ENCODE measurements at regions not wholly inside any gene's neighbourhood (a gene's known extent, or its start where the extent isn't known, plus 50 kb on each side); places are given as distances from the start of the nearest gene placed in this dataset.

DNA sequence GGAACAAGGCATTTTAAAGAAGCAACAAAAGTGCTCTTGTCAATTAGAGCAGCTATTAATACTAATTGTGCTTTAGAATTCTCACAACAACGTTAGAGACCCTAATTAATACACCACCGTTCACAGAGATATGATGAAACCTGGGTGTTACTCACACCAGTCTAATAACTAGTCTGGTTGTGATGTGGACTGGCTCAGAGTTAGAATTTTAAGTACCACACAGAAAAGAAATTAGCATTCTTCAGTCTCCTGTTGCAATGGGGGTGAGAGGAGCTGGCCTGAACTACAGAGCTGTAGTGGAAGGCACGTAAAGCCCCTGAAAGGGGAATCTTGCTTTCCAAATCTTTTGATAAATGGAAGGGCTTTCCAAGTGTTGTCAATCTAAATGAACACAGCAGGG lies 240.8 kb upstream of the TOX3 start:
- Histone ChIP-seq H3K9me3 (ENCODE audit: control insufficient read depth, low read length) (no peaks in the 10 kb centered on the region), H3K27me3 (ENCODE audit: control insufficient read depth in 1 of 2, insufficient read depth in 2 of 2, low read length in 1 of 2) (no peaks in the 10 kb centered on the region), H3K36me3 (ENCODE audit: control insufficient read depth in 1 of 2, insufficient read depth in 2 of 2, low read length in 1 of 2) (no peaks in the 10 kb centered on the region), H3K4me3 (ENCODE audit: low read length in 2 of 2) (no peak overlapping the region), H3K27ac (ENCODE audit: low read depth in 1 of 2, low read length in 2 of 2) (no peak overlapping the region), H3K4me1 (ENCODE audit: control insufficient read depth in 1 of 2, insufficient read depth in 2 of 2, low read length in 2 of 2) (no peaks in the 10 kb centered on the region)
- DNase-seq (no peak), ATAC-seq (ENCODE audit: low FRiP score) (no peak)
- WGBS, 2 donors = 37 to 48% methylated on average over 3 of the region's 3 CpGs
- intact Hi-C loops (cut with DNase I) = no loop called here

DNA sequence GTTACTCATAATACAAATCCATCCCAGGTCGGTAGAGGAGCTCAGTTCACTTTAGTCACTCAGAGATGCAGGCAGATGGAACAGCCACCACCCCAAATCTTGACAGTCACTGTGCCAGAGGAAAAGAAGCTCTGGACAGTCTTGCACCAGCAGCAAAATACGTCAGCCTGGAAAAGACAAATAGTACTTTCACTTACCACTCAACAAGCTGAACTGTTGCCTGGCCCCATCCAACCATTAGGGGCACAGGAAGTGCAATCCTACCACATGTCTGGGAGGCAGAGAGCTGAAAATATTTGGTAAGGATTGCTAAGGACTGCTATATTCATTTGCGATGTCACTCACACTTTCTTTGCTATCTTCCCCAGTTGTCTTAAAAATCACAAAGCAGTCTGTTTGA lies 239.1 kb upstream of the TOX3 start:
- WGBS, 2 donors = 48 to 55% methylated on average over 3 of the region's 3 CpGs
- intact Hi-C loops (cut with DNase I) = no loop called here
- ATAC-seq (ENCODE audit: low FRiP score) (no peak), DNase-seq (no peak)
- no peaks in the 10 kb centered on the region for H3K27me3 ChIP-seq (ENCODE audit: control insufficient read depth in 1 of 2, insufficient read depth in 2 of 2, low read length in 1 of 2)
- H3K4me1 ChIP-seq (ENCODE audit: control insufficient read depth in 1 of 2, insufficient read depth in 2 of 2, low read length in 2 of 2) = no peaks in the 10 kb centered on the region
- no peaks in the 10 kb centered on the region for H3K36me3 ChIP-seq (ENCODE audit: control insufficient read depth in 1 of 2, insufficient read depth in 2 of 2, low read length in 1 of 2)
- H3K27ac ChIP-seq (ENCODE audit: low read depth in 1 of 2, low read length in 2 of 2) = no peak overlapping the region
- no peak overlapping the region for H3K4me3 ChIP-seq (ENCODE audit: low read length in 2 of 2)
- no peaks in the 10 kb centered on the region for H3K9me3 ChIP-seq (ENCODE audit: control insufficient read depth, low read length)

DNA sequence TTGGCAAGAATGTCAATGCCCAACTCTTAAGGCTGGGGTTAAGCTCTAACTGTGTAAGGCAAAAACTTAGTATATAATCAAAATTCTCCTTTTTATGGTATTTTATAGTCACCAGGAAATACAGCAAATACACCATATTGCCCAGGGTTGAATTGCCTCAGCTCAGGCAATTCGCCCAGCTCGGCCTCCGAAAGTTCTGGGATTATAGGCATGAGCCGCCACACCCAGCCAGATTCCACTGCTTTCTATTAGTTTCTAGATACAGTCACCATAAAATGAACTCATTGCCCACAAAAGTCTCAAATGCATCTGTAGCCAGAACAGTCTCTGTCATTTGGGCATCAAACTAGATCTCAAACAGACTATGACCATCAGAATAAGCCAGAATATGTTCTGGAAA lies 238.7 kb upstream of the TOX3 start:
- WGBS, 2 donors = 88 to 90% methylated on average over 4 of the region's 4 CpGs
- no peaks in the 10 kb centered on the region for H3K9me3 ChIP-seq (ENCODE audit: control insufficient read depth, low read length)
- H3K27me3 ChIP-seq (ENCODE audit: control insufficient read depth in 1 of 2, insufficient read depth in 2 of 2, low read length in 1 of 2) = no peaks in the 10 kb centered on the region
- H3K4me3 ChIP-seq (ENCODE audit: low read length in 2 of 2) = no peak overlapping the region
- no peak overlapping the region for H3K27ac ChIP-seq (ENCODE audit: low read depth in 1 of 2, low read length in 2 of 2)
- DNase-seq (no peak), ATAC-seq (ENCODE audit: low FRiP score) (no peak)
- intact Hi-C loops (cut with DNase I) = no loop called here
- H3K36me3 ChIP-seq (ENCODE audit: control insufficient read depth in 1 of 2, insufficient read depth in 2 of 2, low read length in 1 of 2) = no peaks in the 10 kb centered on the region
- H3K4me1 ChIP-seq (ENCODE audit: control insufficient read depth in 1 of 2, insufficient read depth in 2 of 2, low read length in 2 of 2) = no peaks in the 10 kb centered on the region

DNA sequence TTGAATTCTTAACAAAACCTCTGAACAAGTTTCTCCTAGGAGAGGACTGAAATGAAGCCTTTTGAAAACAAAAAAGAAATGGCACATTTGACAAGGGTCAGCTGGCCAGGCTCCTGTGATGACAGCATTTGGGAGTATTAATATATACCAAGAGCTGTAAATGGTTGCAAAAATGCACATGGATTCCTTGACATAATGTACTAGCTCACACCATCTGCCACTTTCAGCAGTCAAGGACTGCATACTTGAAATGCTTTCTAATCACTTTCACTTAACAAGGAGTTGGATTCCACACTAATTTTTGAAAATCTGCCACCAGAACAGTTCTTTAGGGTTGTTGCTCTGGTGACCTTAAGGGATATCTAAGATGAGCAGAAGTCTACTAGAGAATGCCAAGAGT lies 236.7 kb upstream of the TOX3 start:
- DNase-seq = no peak
- no peak overlapping the region for H3K4me3 ChIP-seq (ENCODE audit: low read length in 2 of 2)
- intact Hi-C loops (cut with DNase I) = no loop called here
- no peaks in the 10 kb centered on the region for H3K4me1 ChIP-seq (ENCODE audit: control insufficient read depth in 1 of 2, insufficient read depth in 2 of 2, low read length in 2 of 2)
- no peaks in the 10 kb centered on the region for H3K9me3 ChIP-seq (ENCODE audit: control insufficient read depth, low read length)
- H3K36me3 ChIP-seq (ENCODE audit: control insufficient read depth in 1 of 2, insufficient read depth in 2 of 2, low read length in 1 of 2) = no peaks in the 10 kb centered on the region
- no peak for ATAC-seq (ENCODE audit: low FRiP score)
- no peaks in the 10 kb centered on the region for H3K27me3 ChIP-seq (ENCODE audit: control insufficient read depth in 1 of 2, insufficient read depth in 2 of 2, low read length in 1 of 2)
- no peak overlapping the region for H3K27ac ChIP-seq (ENCODE audit: low read depth in 1 of 2, low read length in 2 of 2)

DNA sequence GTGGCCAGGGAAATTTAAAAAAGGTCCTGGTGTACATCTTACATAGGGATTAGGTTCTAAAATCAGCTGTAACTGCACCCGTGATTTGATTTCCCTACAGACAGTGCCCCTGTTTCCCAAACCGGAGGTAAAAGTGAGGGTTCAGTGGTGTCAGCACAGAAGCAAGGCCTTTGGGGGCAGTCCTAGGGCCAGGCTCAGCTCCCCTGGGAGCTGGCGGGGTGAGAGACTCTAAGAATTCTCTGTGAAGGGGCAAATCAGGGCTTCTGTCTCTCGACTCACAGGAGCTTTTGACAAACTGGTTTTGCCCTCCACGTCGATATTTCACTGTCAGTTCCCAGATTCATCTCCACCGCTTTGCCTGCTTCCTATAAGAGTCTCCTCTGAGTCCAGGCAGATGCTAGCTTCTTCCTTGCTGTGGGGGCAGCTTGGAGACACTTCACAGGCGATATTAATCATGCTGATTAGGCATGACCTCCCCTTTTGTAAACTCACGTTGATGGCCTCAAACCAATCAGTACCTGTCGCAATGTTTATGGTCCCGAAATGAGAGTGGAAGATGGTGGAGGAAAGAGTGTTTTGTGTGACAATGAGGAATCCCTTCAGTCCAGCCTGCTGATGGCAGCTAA lies 234.2 kb upstream of the TOX3 start:
- ATAC-seq (ENCODE audit: low FRiP score) (no peak), DNase-seq (no peak)
- Histone ChIP-seq H3K27me3 (ENCODE audit: control insufficient read depth in 1 of 2, insufficient read depth in 2 of 2, low read length in 1 of 2) (no peaks in the 10 kb centered on the region), H3K36me3 (ENCODE audit: control insufficient read depth in 1 of 2, insufficient read depth in 2 of 2, low read length in 1 of 2) (no peaks in the 10 kb centered on the region), H3K9me3 (ENCODE audit: control insufficient read depth, low read length) (no peaks in the 10 kb centered on the region), H3K27ac (ENCODE audit: low read depth in 1 of 2, low read length in 2 of 2) (no peak overlapping the region), H3K4me3 (ENCODE audit: low read length in 2 of 2) (no peak overlapping the region), H3K4me1 (ENCODE audit: control insufficient read depth in 1 of 2, insufficient read depth in 2 of 2, low read length in 2 of 2) (no peaks in the 10 kb centered on the region)
- 45 to 53% methylated on average over 11 of the region's 11 CpGs for WGBS, 2 donors
- intact Hi-C loops (cut with DNase I) = no loop called here

DNA sequence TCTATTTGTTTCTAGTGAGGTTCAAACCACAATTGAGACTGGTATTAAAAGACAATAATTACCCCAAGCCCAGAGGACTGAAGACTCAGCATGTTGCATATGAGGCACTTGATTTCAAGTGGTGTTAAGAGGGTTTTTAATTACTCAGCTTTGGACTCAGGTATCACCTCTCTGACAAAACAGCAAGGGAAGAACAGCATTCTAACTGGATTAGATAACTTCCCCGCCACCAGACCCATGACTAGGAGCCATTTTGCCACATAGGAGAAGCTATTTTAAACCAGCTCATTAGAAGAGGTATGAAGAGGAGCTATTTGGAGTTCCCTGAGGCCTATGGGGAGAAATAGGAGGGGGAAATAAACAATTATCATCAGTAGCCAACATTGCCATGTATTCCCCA lies 226.1 kb upstream of the TOX3 start:
- ATAC-seq (ENCODE audit: low FRiP score) (no peak), DNase-seq (no peak)
- intact Hi-C loops (cut with DNase I) = no loop called here
- Histone ChIP-seq H3K36me3 (ENCODE audit: control insufficient read depth in 1 of 2, insufficient read depth in 2 of 2, low read length in 1 of 2) (no peaks in the 10 kb centered on the region), H3K4me3 (ENCODE audit: low read length in 2 of 2) (no peak overlapping the region), H3K9me3 (ENCODE audit: control insufficient read depth, low read length) (no peaks in the 10 kb centered on the region), H3K27ac (ENCODE audit: low read depth in 1 of 2, low read length in 2 of 2) (no peak overlapping the region), H3K27me3 (ENCODE audit: control insufficient read depth in 1 of 2, insufficient read depth in 2 of 2, low read length in 1 of 2) (no peaks in the 10 kb centered on the region), H3K4me1 (ENCODE audit: control insufficient read depth in 1 of 2, insufficient read depth in 2 of 2, low read length in 2 of 2) (no peaks in the 10 kb centered on the region)
- 74 to 88% methylated on average over 1 of the region's 1 CpG for WGBS, 2 donors

DNA sequence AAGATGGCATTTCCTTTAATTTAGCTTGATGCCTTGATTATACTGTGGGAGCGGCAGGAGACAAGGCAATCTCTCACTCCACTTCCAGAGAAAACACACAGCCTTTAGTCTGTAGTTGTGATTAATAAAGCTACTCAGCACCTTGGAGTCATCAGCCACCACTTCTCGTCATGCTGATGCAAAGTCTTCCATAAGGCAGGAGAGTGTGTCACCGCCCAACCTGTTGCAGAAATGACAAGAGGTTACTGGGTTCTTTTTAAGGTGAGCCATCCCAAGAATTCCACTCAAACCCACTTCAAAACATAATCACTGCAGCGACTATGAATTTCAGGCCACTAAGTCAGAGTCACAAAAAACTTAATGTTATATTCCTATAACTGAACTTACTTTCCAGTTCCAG lies 223.9 kb upstream of the TOX3 start:
- WGBS, 2 donors = 77 to 79% methylated on average over 4 of the region's 4 CpGs
- intact Hi-C loops (cut with DNase I) = no loop called here

DNA sequence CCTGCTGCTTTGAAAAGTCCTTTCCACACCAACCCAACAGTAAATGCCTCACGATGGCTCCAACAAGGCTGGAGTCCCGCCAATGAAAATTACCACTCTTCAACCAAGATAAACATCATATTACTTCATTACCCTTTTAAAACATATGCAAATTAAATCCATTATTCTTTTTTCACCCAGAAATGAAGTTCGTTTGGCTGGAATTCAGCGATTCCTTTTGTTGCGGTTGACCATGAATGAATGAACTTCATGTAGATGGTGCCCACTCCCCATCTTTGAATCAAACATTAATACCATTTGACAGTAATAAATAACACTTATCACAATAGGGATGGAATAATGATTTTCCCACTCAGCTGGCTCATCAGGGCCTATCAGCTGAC lies 211.5 kb upstream of the TOX3 start:
- 82 to 85% methylated on average over 5 of the region's 5 CpGs for WGBS, 2 donors
- Histone ChIP-seq H3K9me3 (ENCODE audit: control insufficient read depth, low read length) (peaks cover 10% of the 10 kb centered on the region), H3K4me3 (ENCODE audit: low read length in 2 of 2) (no peak overlapping the region), H3K4me1 (ENCODE audit: control insufficient read depth in 1 of 2, insufficient read depth in 2 of 2, low read length in 2 of 2) (no peaks in the 10 kb centered on the region), H3K36me3 (ENCODE audit: control insufficient read depth in 1 of 2, insufficient read depth in 2 of 2, low read length in 1 of 2) (no peaks in the 10 kb centered on the region), H3K27me3 (ENCODE audit: control insufficient read depth in 1 of 2, insufficient read depth in 2 of 2, low read length in 1 of 2) (no peaks in the 10 kb centered on the region), H3K27ac (ENCODE audit: low read depth in 1 of 2, low read length in 2 of 2) (no peak overlapping the region)
- ATAC-seq (ENCODE audit: low FRiP score) (no peak), DNase-seq (no peak)
- intact Hi-C loops (cut with DNase I) = no loop called here

More for the DNA sequence above, 223.9 kb upstream of the TOX3 start:
- ATAC-seq (ENCODE audit: low FRiP score) = no peak
- DNase-seq = no peak
- no peaks in the 10 kb centered on the region for H3K4me1 ChIP-seq (ENCODE audit: control insufficient read depth in 1 of 2, insufficient read depth in 2 of 2, low read length in 2 of 2)
- H3K27me3 ChIP-seq (ENCODE audit: control insufficient read depth in 1 of 2, insufficient read depth in 2 of 2, low read length in 1 of 2) = no peaks in the 10 kb centered on the region
- H3K36me3 ChIP-seq (ENCODE audit: control insufficient read depth in 1 of 2, insufficient read depth in 2 of 2, low read length in 1 of 2) = no peaks in the 10 kb centered on the region
- no peak overlapping the region for H3K27ac ChIP-seq (ENCODE audit: low read depth in 1 of 2, low read length in 2 of 2)
- H3K4me3 ChIP-seq (ENCODE audit: low read length in 2 of 2) = no peak overlapping the region
- no peaks in the 10 kb centered on the region for H3K9me3 ChIP-seq (ENCODE audit: control insufficient read depth, low read length)

DNA sequence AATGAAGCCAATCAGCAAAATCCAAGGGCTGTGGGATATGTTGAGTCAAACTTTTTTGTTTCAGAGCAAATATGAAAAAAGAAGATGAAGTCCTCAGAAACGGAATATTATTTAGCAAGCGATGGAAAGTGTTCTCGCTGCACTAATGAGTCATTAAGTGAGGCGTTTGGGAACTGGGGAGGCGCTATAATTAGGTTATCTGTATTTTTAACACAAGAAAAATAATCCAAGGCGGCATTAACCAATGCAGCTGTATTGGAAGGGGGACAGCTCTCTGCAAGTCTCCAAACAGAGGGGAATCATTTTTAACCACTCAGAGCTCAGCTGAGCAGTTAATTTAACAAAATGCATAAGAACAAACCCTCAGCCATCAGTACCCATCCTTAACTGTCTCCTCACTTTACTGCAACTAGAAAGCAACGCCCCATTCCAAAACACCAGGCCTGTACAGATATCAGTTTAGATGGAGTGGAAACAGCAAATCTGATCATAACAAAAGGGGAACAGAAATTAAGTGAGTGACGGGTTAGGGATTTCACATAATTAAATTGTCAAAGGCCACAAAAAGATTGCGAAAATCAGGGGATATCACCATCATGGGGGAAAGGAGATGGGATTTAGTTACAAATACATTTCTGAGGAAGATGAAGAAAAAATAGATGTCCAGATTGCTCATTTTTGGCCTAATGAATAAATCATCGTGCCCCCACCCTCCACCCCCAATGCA lies 211.0 kb upstream of the TOX3 start:
- ATAC-seq (ENCODE audit: low FRiP score) = no peak
- Histone ChIP-seq H3K9me3 (ENCODE audit: control insufficient read depth, low read length) (peaks cover 10% of the 10 kb centered on the region), H3K27me3 (ENCODE audit: control insufficient read depth in 1 of 2, insufficient read depth in 2 of 2, low read length in 1 of 2) (no peaks in the 10 kb centered on the region), H3K4me1 (ENCODE audit: control insufficient read depth in 1 of 2, insufficient read depth in 2 of 2, low read length in 2 of 2) (no peaks in the 10 kb centered on the region), H3K4me3 (ENCODE audit: low read length in 2 of 2) (no peak overlapping the region), H3K27ac (ENCODE audit: low read depth in 1 of 2, low read length in 2 of 2) (no peak overlapping the region), H3K36me3 (ENCODE audit: control insufficient read depth in 1 of 2, insufficient read depth in 2 of 2, low read length in 1 of 2) (no peaks in the 10 kb centered on the region)
- 72 to 74% methylated on average over 10 of the region's 10 CpGs for WGBS, 2 donors
- no peak for DNase-seq
- intact Hi-C loops (cut with DNase I) = no loop called here

Measured in aorta (tissue), 5 donors.